BLaER1 treated with 17β-estradiol and CSF1 and Interleukin-3, amounts not matched to agents 10 nM and 100 nM (cell line): ENCODE measurements at regions not wholly inside any gene's neighbourhood (a gene's known extent, or its start where the extent isn't known, plus 50 kb on each side); places are given as distances from the start of the nearest gene placed in this dataset.

ENCODE experiments used
- H3K27ac ChIP-seq, 11 experiments: shearing (Covaris generic); formaldehyde crosslinking; 2 replicates each; pipeline ENCODE4 v1.8.1; 2022
- H3K27me3 ChIP-seq, 11 experiments: shearing (Covaris generic); formaldehyde crosslinking; 2 replicates each; pipeline ENCODE4 v1.8.1; 2022
- H3K36me3 ChIP-seq, 11 experiments: shearing (Covaris generic); formaldehyde crosslinking; 2 replicates each; pipeline ENCODE4 v1.8.1; 2022
- H3K4me1 ChIP-seq, 10 experiments: shearing (Covaris generic); formaldehyde crosslinking; 2 replicates each; pipeline ENCODE4 v1.8.1; 2022
- H3K4me2 ChIP-seq, 11 experiments: shearing (Covaris generic); formaldehyde crosslinking; 2 replicates each; pipeline ENCODE4 v1.8.1; 2022
- H3K4me3 ChIP-seq, 10 experiments: shearing (Covaris generic); formaldehyde crosslinking; 2 replicates each; pipeline ENCODE4 v1.8.1; 2022
- H3K9ac ChIP-seq, 11 experiments: shearing (Covaris generic); formaldehyde crosslinking; 2 replicates each; pipeline ENCODE4 v1.8.1; 2022
- H3K9me3 ChIP-seq, 11 experiments: shearing (Covaris generic); formaldehyde crosslinking; replicated peaks in 1 of 11; 2 replicates each; pipeline ENCODE4 v1.8.1; 2022
- H4K20me1 ChIP-seq, 11 experiments: shearing (Covaris generic); formaldehyde crosslinking; 2 replicates each; pipeline ENCODE4 v1.8.1; 2022
- Cebpa-rat ChIP-seq, 11 experiments: shearing (Covaris generic); IDR thresholded peaks; 2 replicates each; pipeline ENCODE4 v1.8.1; 2022

DNA sequence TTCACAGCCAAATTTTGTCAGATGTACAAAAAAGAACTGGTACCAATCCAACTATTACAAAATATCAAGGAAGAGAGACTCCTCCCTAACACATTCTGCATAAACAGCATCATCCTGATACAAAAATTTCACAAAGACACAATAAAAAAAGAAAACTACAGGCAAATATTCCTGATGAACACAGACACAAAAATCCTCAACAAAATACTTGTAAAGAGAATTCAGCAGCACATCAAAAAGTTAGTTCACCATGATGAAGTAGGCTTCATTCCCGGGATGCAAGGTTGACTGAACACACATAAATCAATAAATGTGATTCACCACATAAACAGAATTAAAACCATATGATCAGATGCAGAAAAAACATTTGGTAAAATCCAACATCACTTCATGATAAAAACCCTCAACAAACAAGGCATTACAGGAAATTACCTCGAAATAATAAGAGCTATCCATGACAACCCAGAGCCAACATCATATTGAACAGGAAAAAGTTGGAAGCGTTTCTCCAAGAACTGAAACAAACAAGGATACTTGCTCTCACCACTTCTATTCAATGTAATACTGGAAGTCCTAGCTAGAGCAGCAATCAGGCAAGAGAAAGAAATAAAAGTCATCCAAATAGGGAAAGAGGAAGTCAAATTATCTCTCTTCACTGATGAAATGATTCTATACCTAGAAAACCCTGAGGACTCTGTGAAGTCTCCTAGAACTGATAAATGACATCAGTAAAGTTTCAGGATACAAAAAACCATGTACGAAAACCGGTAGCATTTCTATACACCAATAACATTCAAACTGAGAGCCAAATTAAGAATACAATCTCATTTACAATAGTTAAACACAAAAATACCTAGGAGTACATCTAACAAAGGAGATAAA is 223.1 kb downstream of the REEP3 start:
- Histone ChIP-seq H4K20me1 (no peaks in the 10 kb centered on the region), H3K9me3 (peaks cover 0 to 18% (median 9%) of the 10 kb centered on the region in 11 experiments; a peak in 8 of 22 replicates), H3K4me3 (no peak overlapping the region), H3K27ac (no peak overlapping the region), H3K4me2 (no peak overlapping the region), H3K4me1 (no peaks in the 10 kb centered on the region), H3K36me3 (no peaks in the 10 kb centered on the region), H3K9ac (no peak overlapping the region), H3K27me3 (no peaks in the 10 kb centered on the region)
- no peak for TF ChIP-seq Cebpa-rat (IDR thresholded peaks at IDR 0.05)

DNA sequence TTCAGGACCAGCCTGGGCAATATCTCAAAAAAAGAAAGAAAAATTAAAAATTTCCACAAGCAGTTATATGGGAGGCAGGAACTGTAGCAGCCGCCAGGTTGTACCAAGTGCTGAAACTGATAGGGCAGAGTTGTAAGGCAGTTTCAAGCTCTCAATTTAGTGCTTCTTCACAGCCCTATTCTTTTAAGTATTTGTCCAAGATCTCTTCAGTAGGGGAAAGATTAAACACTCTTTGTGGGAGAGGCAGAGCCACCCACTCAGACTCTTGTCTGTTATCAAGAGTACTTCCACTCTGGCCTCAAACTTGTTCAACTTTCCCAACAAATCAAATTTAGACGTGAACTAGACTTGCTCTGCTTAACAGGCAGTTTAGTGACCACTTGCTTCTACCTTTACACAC is 228.7 kb downstream of the REEP3 start:
- Histone ChIP-seq H3K36me3 (no peaks in the 10 kb centered on the region), H3K4me3 (no peak overlapping the region), H3K4me1 (no peaks in the 10 kb centered on the region), H4K20me1 (no peaks in the 10 kb centered on the region), H3K27me3 (no peaks in the 10 kb centered on the region), H3K9me3 (peaks cover 0 to 13% (median 9%) of the 10 kb centered on the region in 11 experiments; a peak in 7 of 22 replicates), H3K9ac (no peak overlapping the region), H3K4me2 (no peak overlapping the region), H3K27ac (no peak overlapping the region)
- no peak for TF ChIP-seq Cebpa-rat (IDR thresholded peaks at IDR 0.05)

DNA sequence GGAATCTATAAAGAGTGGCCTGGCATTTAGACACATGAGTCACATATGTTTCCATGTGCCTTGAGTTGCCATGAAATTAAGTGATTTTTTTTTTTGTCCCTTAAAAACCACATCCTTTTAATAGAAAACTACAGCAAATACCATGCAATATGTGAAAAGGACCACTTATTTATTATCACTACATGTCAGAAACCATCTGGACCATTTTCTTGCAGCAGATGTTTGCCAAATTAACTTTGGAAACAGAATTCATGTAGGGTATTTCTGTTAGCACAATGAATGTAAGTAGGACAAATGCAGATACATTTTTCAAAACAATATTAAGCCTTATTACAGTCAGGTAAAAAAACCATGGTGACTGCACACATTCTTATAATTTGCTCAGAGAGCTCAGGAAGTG is 230.6 kb downstream of the REEP3 start:
- no peaks in the 10 kb centered on the region for H4K20me1 ChIP-seq

DNA sequence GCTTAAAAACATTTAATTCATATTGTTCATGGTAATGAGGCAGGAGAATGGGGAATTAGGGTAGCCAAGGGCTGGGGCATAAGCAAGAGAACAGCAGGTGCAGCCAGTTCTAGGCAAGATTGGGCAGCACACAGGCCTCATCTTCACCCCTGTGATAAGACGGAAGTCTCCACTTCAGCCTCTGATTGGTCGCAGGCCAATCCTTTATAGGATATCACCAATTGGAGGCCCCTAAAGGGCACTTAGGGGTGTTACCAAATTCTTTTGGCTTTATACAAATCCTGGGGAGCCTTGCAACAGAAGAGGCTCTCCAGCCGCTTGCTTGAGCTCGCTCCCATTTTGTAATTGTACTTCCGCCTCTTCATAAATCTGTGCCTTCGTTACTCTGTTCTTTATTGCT is 231.1 kb downstream of the REEP3 start:
- Histone ChIP-seq H3K4me1 (no peaks in the 10 kb centered on the region), H3K27ac (no peak overlapping the region), H3K9me3 (peaks cover 0 to 2% (median under 1%) of the 10 kb centered on the region in 11 experiments; a peak in 4 of 22 replicates), H3K4me3 (no peak overlapping the region), H3K27me3 (no peaks in the 10 kb centered on the region), H3K36me3 (no peaks in the 10 kb centered on the region), H3K9ac (no peak overlapping the region), H4K20me1 (no peaks in the 10 kb centered on the region), H3K4me2 (no peak overlapping the region)
- no peak for TF ChIP-seq Cebpa-rat (IDR thresholded peaks at IDR 0.05)

More for the DNA sequence above, 230.6 kb downstream of the REEP3 start:
- Histone ChIP-seq H3K27ac (no peak overlapping the region), H3K27me3 (no peaks in the 10 kb centered on the region), H3K4me3 (no peak overlapping the region), H3K9me3 (peaks cover 0 to 6% (median 5%) of the 10 kb centered on the region in 11 experiments; a peak in 6 of 22 replicates), H3K36me3 (no peaks in the 10 kb centered on the region), H3K4me1 (no peaks in the 10 kb centered on the region), H3K4me2 (no peak overlapping the region), H3K9ac (no peak overlapping the region)
- TF ChIP-seq Cebpa-rat (IDR thresholded peaks at IDR 0.05) = no peak

DNA sequence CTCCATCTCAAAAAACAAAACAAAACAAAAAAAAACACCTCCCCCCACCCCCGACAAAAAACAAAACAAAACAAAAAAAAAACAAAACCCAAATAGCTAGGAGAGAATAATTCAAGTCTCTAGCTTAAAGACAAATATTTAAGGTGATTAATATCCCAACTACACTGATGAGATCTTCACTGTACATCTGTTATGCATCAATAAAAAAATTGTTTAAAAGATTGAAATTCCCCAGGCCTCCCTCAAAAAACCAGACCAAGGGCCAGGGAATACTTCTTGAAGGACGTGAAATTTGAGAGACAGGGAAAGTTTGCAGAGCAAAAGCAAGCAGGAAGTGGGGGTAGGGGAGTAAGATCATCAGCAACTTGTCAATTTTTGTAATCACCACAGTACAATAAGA is 232.6 kb downstream of the REEP3 start:
- H3K27me3 ChIP-seq = no peaks in the 10 kb centered on the region
- no peak overlapping the region for H3K4me2 ChIP-seq
- no peak overlapping the region for H3K4me3 ChIP-seq
- no peak overlapping the region for H3K9ac ChIP-seq
- H3K36me3 ChIP-seq = no peaks in the 10 kb centered on the region
- TF ChIP-seq Cebpa-rat (IDR thresholded peaks at IDR 0.05) = no peak
- no peaks in the 10 kb centered on the region for H3K9me3 ChIP-seq
- no peaks in the 10 kb centered on the region for H3K4me1 ChIP-seq
- H4K20me1 ChIP-seq = no peaks in the 10 kb centered on the region
- H3K27ac ChIP-seq = no peak overlapping the region

DNA sequence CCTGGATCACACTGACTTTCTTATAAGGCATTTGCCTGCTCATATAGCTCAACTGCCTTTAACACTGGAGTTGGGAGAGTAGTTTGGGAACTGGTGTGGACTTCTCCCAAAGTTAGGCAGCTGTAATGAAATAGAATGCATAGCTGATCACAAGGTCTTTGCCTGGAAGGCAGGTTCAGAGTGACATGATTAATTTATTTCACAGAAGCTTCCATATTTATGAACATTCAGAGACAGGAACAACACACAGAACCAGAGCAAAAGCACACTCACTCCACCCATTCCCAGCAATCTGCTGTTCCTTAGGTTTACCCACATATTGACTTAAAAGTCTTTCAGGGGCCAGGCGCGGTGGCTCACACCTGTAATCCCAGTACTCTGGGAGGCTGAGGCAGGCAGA is 234.2 kb downstream of the REEP3 start:
- Histone ChIP-seq H3K4me1 (no peaks in the 10 kb centered on the region), H4K20me1 (no peaks in the 10 kb centered on the region), H3K9me3 (no peaks in the 10 kb centered on the region), H3K27me3 (no peaks in the 10 kb centered on the region), H3K4me3 (no peak overlapping the region), H3K9ac (no peak overlapping the region), H3K36me3 (no peaks in the 10 kb centered on the region), H3K4me2 (no peak overlapping the region), H3K27ac (no peak overlapping the region)
- TF ChIP-seq Cebpa-rat (IDR thresholded peaks at IDR 0.05) = no peak

DNA sequence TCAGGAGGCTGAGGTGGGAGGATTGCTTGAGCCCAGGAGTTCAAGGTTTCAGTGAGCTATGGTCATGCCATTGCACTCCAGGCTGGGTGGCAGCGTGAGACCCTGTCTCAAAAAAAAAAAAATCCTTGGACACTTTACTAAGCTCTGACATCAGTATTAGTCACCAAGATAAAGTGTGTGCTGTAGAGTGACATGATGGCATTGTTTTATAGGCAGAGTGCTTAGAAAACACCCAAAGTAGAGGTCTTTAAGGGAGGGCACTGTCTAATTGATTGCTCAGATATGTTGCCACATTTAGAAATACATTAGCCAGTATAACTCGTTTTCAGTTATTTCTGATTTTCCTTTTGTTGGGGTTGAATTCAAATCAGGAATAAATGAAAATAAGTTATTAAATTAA is 235.9 kb downstream of the REEP3 start:
- Histone ChIP-seq H3K9me3 (no peaks in the 10 kb centered on the region), H3K4me1 (no peaks in the 10 kb centered on the region), H3K4me2 (no peak overlapping the region), H4K20me1 (no peaks in the 10 kb centered on the region), H3K36me3 (no peaks in the 10 kb centered on the region), H3K27me3 (no peaks in the 10 kb centered on the region), H3K4me3 (no peak overlapping the region), H3K9ac (no peak overlapping the region), H3K27ac (no peak overlapping the region)
- TF ChIP-seq Cebpa-rat (IDR thresholded peaks at IDR 0.05) = no peak

DNA sequence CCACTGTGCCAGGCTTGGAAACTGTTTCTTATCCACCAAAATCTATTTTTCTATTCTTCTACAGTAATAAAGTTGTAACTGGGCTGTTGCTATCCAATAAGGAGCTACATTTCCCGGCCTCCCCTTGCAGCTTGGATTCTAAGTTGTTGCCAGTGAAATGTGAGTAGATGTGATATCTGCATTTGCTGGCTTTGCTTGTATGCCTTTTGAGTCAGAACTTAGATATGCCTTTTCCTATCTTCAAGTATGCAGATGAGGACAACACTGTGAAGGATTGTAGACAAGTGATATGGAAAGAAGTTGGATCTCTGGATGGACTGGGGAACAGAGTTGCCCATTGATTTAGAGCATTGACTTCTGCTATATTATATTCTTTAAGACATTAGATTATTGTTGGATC is 236.9 kb downstream of the REEP3 start:
- H3K36me3 ChIP-seq = no peaks in the 10 kb centered on the region
- no peaks in the 10 kb centered on the region for H3K27me3 ChIP-seq
- H3K4me2 ChIP-seq = no peak overlapping the region
- H3K27ac ChIP-seq = no peak overlapping the region
- H3K4me1 ChIP-seq = no peaks in the 10 kb centered on the region
- H3K9me3 ChIP-seq = no peaks in the 10 kb centered on the region
- H3K4me3 ChIP-seq = no peak overlapping the region
- no peaks in the 10 kb centered on the region for H4K20me1 ChIP-seq
- no peak overlapping the region for H3K9ac ChIP-seq
- no peak for TF ChIP-seq Cebpa-rat (IDR thresholded peaks at IDR 0.05)

DNA sequence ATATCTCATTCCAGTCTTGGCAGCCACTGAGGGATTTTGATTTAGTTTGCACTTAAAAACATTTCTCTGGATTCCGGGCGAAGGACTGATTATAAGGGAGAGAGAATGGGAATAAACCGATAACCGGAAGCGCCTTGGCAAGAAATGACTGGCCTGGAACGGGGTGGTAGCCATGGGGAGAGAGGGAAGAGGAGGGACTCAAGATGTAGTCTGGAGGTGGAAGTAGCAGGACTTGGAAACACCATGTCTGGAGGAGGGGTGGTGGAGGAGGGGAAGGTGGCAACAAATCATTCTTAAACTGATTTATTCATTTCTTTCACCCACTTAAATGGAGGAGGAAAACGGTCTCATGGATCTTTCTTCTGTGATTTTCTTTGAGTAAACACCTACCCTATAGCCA is 238.1 kb downstream of the REEP3 start:
- Histone ChIP-seq H3K9ac (no peak overlapping the region), H4K20me1 (no peaks in the 10 kb centered on the region), H3K36me3 (no peaks in the 10 kb centered on the region), H3K4me2 (no peak overlapping the region), H3K27me3 (no peaks in the 10 kb centered on the region), H3K27ac (no peak overlapping the region), H3K9me3 (no peaks in the 10 kb centered on the region), H3K4me1 (no peaks in the 10 kb centered on the region), H3K4me3 (no peak overlapping the region)
- no peak for TF ChIP-seq Cebpa-rat (IDR thresholded peaks at IDR 0.05)

DNA sequence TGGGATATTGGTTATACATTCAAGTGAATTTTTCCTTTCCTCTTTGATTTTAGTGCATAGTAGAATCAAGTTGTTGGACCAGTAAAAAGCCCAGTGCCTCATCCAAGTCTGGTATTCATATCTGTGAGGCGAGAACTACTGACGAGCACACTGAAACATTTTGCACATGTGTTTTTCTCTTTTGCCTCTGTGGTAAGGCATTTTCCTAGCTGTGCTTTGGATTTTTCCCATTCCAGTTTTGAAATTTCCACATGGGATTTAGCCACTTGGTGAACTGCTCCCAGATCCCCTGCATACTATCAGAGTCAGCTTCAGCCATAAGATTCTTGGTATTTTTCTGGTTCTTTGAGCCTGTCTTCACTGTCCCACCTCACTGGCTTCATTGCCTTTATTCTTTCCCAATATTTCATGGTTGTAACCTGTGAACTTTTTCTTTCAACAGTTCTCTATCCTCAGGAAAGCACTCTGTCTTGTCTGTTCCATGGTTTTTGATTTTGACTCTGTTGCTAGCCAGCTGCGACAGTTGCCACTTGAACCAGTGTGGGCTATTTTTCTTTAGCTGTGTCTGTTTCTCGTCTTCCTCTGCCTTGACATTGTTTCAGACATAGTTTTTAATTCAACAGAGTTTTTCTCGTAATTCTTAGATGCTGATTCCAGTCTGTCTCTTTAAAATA is 239.0 kb downstream of the REEP3 start:
- H4K20me1 ChIP-seq = no peaks in the 10 kb centered on the region
- H3K36me3 ChIP-seq = no peaks in the 10 kb centered on the region
- H3K27me3 ChIP-seq = no peaks in the 10 kb centered on the region
- TF ChIP-seq Cebpa-rat (IDR thresholded peaks at IDR 0.05) = no peak
- no peak overlapping the region for H3K4me2 ChIP-seq
- no peak overlapping the region for H3K4me3 ChIP-seq
- H3K9ac ChIP-seq = no peak overlapping the region
- no peaks in the 10 kb centered on the region for H3K4me1 ChIP-seq
- no peak overlapping the region for H3K27ac ChIP-seq
- H3K9me3 ChIP-seq = no peaks in the 10 kb centered on the region
